ENCODE measurements at regions not wholly inside any gene's neighbourhood (a gene's known extent, or its start where the extent isn't known, plus 50 kb on each side); places are given as distances from the start of the nearest gene placed in this dataset.

- TF ChIP-seq CTCF (IDR thresholded peaks at IDR 0.05 in 2 of 3, conservative IDR thresholded peaks at IDR 0.05 in 1 of 3; ENCODE audit: insufficient read depth in 2 of 3, low read depth in 1 of 3, low read length in 3 of 3) = no peak
- TF ChIP-seq EP300 (IDR thresholded peaks at IDR 0.05; ENCODE audit: low read length) = no peak
- TF ChIP-seq ZNF77 (CRISPR knock-in tag; IDR thresholded peaks at IDR 0.05) = no peak
- TF ChIP-seq MYC (IDR thresholded peaks at IDR 0.05; ENCODE audit: low read depth, low read length) = no peak
- TF ChIP-seq MYC (CRISPR knock-in tag; IDR thresholded peaks at IDR 0.05; ENCODE audit: borderline replicate concordance, low read depth) = no peak
- TF ChIP-seq FUS (optimal IDR thresholded peaks at IDR 0.05; ENCODE audit: low read depth, low read length) = no peak
- TF ChIP-seq, protein P1, sequence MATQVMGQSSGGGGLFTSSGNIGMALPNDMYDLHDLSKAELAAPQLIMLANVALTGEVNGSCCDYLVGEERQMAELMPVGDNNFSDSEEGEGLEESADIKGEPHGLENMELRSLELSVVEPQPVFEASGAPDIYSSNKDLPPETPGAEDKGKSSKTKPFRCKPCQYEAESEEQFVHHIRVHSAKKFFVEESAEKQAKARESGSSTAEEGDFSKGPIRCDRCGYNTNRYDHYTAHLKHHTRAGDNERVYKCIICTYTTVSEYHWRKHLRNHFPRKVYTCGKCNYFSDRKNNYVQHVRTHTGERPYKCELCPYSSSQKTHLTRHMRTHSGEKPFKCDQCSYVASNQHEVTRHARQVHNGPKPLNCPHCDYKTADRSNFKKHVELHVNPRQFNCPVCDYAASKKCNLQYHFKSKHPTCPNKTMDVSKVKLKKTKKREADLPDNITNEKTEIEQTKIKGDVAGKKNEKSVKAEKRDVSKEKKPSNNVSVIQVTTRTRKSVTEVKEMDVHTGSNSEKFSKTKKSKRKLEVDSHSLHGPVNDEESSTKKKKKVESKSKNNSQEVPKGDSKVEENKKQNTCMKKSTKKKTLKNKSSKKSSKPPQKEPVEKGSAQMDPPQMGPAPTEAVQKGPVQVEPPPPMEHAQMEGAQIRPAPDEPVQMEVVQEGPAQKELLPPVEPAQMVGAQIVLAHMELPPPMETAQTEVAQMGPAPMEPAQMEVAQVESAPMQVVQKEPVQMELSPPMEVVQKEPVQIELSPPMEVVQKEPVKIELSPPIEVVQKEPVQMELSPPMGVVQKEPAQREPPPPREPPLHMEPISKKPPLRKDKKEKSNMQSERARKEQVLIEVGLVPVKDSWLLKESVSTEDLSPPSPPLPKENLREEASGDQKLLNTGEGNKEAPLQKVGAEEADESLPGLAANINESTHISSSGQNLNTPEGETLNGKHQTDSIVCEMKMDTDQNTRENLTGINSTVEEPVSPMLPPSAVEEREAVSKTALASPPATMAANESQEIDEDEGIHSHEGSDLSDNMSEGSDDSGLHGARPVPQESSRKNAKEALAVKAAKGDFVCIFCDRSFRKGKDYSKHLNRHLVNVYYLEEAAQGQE (IDR thresholded peaks at IDR 0.05; ENCODE audit: borderline replicate concordance) = no peak
- TF ChIP-seq, protein P1 (CRISPR knock-in tag; IDR thresholded peaks at IDR 0.05; ENCODE audit: low read depth) = no peak
- no peak for TF ChIP-seq POLR2AphosphoS5 (IDR thresholded peaks at IDR 0.05; ENCODE audit: control insufficient read depth, insufficient read depth, low read depth, low read length)
- TF ChIP-seq CREB1 (IDR thresholded peaks at IDR 0.05) = no peak
- TF ChIP-seq CREB1 (CRISPR knock-in tag; IDR thresholded peaks at IDR 0.05) = no peak
- TF ChIP-seq ATF6 (CRISPR knock-in tag; IDR thresholded peaks at IDR 0.05) = no peak
- TF ChIP-seq, protein P2, sequence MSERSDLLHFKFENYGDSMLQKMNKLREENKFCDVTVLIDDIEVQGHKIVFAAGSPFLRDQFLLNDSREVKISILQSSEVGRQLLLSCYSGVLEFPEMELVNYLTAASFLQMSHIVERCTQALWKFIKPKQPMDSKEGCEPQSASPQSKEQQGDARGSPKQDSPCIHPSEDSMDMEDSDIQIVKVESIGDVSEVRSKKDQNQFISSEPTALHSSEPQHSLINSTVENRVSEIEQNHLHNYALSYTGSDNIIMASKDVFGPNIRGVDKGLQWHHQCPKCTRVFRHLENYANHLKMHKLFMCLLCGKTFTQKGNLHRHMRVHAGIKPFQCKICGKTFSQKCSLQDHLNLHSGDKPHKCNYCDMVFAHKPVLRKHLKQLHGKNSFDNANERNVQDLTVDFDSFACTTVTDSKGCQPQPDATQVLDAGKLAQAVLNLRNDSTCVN (CRISPR knock-in tag; IDR thresholded peaks at IDR 0.05) = no peak
- TF ChIP-seq, protein P3, sequence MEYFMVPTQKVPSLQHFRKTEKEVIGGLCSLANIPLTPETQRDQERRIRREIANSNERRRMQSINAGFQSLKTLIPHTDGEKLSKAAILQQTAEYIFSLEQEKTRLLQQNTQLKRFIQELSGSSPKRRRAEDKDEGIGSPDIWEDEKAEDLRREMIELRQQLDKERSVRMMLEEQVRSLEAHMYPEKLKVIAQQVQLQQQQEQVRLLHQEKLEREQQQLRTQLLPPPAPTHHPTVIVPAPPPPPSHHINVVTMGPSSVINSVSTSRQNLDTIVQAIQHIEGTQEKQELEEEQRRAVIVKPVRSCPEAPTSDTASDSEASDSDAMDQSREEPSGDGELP (CRISPR knock-in tag; IDR thresholded peaks at IDR 0.05; ENCODE audit: borderline replicate concordance) = no peak
Observed at GRCh38 chr11:134753771-134754520, 341.9 kb upstream of the B3GAT1 start.
